ENCODE measurements at regions not wholly inside any gene's neighbourhood (a gene's known extent, or its start where the extent isn't known, plus 50 kb on each side); places are given as distances from the start of the nearest gene placed in this dataset.

GRCh38 chr9:31232485-31232884, 1152.0 kb upstream of the ACO1 start:
- TF ChIP-seq EP300 (IDR thresholded peaks at IDR 0.05) (no peak), CTCF (IDR thresholded peaks at IDR 0.05) (no peak), POLR2A (IDR thresholded peaks at IDR 0.05) (no peak)

Measured in ovary (tissue), 3 donors.